ENCODE measurements at regions not wholly inside any gene's neighbourhood (a gene's known extent, or its start where the extent isn't known, plus 50 kb on each side); places are given as distances from the start of the nearest gene placed in this dataset.
"Not testable (repeated sequence)": the region's sequence is repeated elsewhere in the genome, so short reads cannot be mapped to it uniquely, and the experiment has no call there.

GRCh38 chr12:88714263-88714882 is 134.1 kb upstream of the KITLG start:
- not testable (repeated sequence) for H3K9me3 ChIP-seq (ENCODE audit: control insufficient read depth, low read length); H3K36me3 ChIP-seq (ENCODE audit: control insufficient read depth, insufficient read depth, low read length); H3K4me3 ChIP-seq (ENCODE audit: low read length); H3K9ac ChIP-seq (ENCODE audit: extremely low read depth, low read length, poor library complexity, severe bottlenecking); H3K27me3 ChIP-seq (ENCODE audit: control insufficient read depth, insufficient read depth, low read length, poor library complexity, severe bottlenecking); H3K27ac ChIP-seq (ENCODE audit: low read depth, low read length); H3K4me1 Mint-ChIP-seq; H3K27me3 Mint-ChIP-seq (ENCODE audit: insufficient read depth); H3K9me3 Mint-ChIP-seq; H3K4me1 ChIP-seq (ENCODE audit: control insufficient read depth, insufficient read depth, low read length); H3K27ac Mint-ChIP-seq; H3K4me3 Mint-ChIP-seq; H3K36me3 Mint-ChIP-seq (ENCODE audit: low read depth)
- 94 to 100% methylated on average over 16 to 24 of the region's 25 CpGs for WGBS, 2 experiments (ENCODE audit: insufficient coverage in 1 of 2, insufficient read length in 1 of 2)
- TF ChIP-seq CTCF (conservative IDR thresholded peaks at IDR 0.05), result peak; percentile 13
- peak; percentile 52 for DNase-seq

- Mint-ChIP-seq H3K4me3 (no peak overlapping the region), H3K9me3 (peaks cover 3% of the 10 kb centered on the region), H3K4me1 (no peaks in the 10 kb centered on the region), H3K36me3 (ENCODE audit: low read depth) (no peaks in the 10 kb centered on the region), H3K27me3 (ENCODE audit: insufficient read depth) (no peaks in the 10 kb centered on the region), H3K27ac (no peak overlapping the region)
- WGBS, 2 experiments (ENCODE audit: insufficient coverage in 1 of 2, insufficient read length in 1 of 2), result 94 to 100% methylated on average over 1 to 2 of the region's 2 CpGs
- Histone ChIP-seq H3K9me3 (ENCODE audit: control insufficient read depth, low read length) (peaks cover 9% of the 10 kb centered on the region), H3K27ac (ENCODE audit: low read depth, low read length) (no peak overlapping the region), H3K27me3 (ENCODE audit: control insufficient read depth, insufficient read depth, low read length, poor library complexity, severe bottlenecking) (no peaks in the 10 kb centered on the region), H3K9ac (ENCODE audit: extremely low read depth, low read length, poor library complexity, severe bottlenecking) (no peak overlapping the region), H3K4me1 (ENCODE audit: control insufficient read depth, insufficient read depth, low read length) (no peaks in the 10 kb centered on the region), H3K4me3 (ENCODE audit: low read length) (no peak overlapping the region), H3K36me3 (ENCODE audit: control insufficient read depth, insufficient read depth, low read length) (no peaks in the 10 kb centered on the region)
- no peak for TF ChIP-seq CTCF (conservative IDR thresholded peaks at IDR 0.05)
- DNase-seq, result no peak
Observed at GRCh38 chr12:88707800-88708199, 127.5 kb upstream of the KITLG start.

GRCh38 chr12:88706286-88706685 is 126.0 kb upstream of the KITLG start:
- Histone ChIP-seq H3K9ac (ENCODE audit: extremely low read depth, low read length, poor library complexity, severe bottlenecking) (no peak overlapping the region), H3K9me3 (ENCODE audit: control insufficient read depth, low read length) (peaks cover 9% of the 10 kb centered on the region), H3K27ac (ENCODE audit: low read depth, low read length) (no peak overlapping the region), H3K4me1 (ENCODE audit: control insufficient read depth, insufficient read depth, low read length) (no peaks in the 10 kb centered on the region), H3K36me3 (ENCODE audit: control insufficient read depth, insufficient read depth, low read length) (no peaks in the 10 kb centered on the region), H3K4me3 (ENCODE audit: low read length) (no peak overlapping the region), H3K27me3 (ENCODE audit: control insufficient read depth, insufficient read depth, low read length, poor library complexity, severe bottlenecking) (no peaks in the 10 kb centered on the region)
- no peaks in the 10 kb centered on the region for H3K4me1 Mint-ChIP-seq
- H3K27me3 Mint-ChIP-seq (ENCODE audit: insufficient read depth), result no peaks in the 10 kb centered on the region
- peaks cover 2% of the 10 kb centered on the region for H3K9me3 Mint-ChIP-seq
- no peaks in the 10 kb centered on the region for H3K36me3 Mint-ChIP-seq (ENCODE audit: low read depth)
- no peak overlapping the region for H3K27ac Mint-ChIP-seq
- no peak for TF ChIP-seq CTCF (conservative IDR thresholded peaks at IDR 0.05)
- no peak for DNase-seq
- no peak overlapping the region for H3K4me3 Mint-ChIP-seq
